Brain microvascular endothelial cell (primary cell): ENCODE measurements at regions not wholly inside any gene's neighbourhood (a gene's known extent, or its start where the extent isn't known, plus 50 kb on each side); places are given as distances from the start of the nearest gene placed in this dataset.
"Not testable (repeated sequence)": the region's sequence is repeated elsewhere in the genome, so short reads cannot be mapped to it uniquely, and the experiment has no call there.

Experiments
- DNase-seq: peaks from one replicate; pipeline ENCODE4 v3.0.0-alpha.2; 2020
- H3K27ac ChIP-seq: fragments of 250-450 bp; sonication (Bioruptor Pico); 2 replicates; pipeline ENCODE4 v1.5.1; 2020; ENCODE audit warnings: mild to moderate bottlenecking, moderate library complexity
- H3K27me3 ChIP-seq: fragments of 250-450 bp; sonication (Bioruptor Pico); replicated peaks from 2 replicates; pipeline ENCODE4 v1.5.1; 2020; ENCODE audit warnings: mild to moderate bottlenecking
- H3K36me3 ChIP-seq: fragments of 250-450 bp; sonication (Bioruptor Pico); replicated peaks from 2 replicates; pipeline ENCODE4 v1.5.1; 2020; ENCODE audit warnings: mild to moderate bottlenecking
- H3K4me3 ChIP-seq: 2 replicates; pipeline ENCODE4 v1.5.1; 2011; ENCODE audit warnings: low read depth, mild to moderate bottlenecking, control low read depth, low read length, moderate library complexity
- in situ Hi-C: cut with HindIII; loops from 2 replicates; pipeline ENCODE4 v1.10.0; 2017; ENCODE audit warnings: low sequenced_read_pairs, low pct_ligation_motif_present
- TF ChIP-seq, protein P1 (sequence below): IDR thresholded peaks from 2 replicates; pipeline ENCODE4 v1.5.1; 2011; ENCODE audit warnings: low read depth, mild to moderate bottlenecking, moderate library complexity, low read length, control low read depth, inconsistent platforms; ENCODE audit errors: missing control alignments

DNA sequence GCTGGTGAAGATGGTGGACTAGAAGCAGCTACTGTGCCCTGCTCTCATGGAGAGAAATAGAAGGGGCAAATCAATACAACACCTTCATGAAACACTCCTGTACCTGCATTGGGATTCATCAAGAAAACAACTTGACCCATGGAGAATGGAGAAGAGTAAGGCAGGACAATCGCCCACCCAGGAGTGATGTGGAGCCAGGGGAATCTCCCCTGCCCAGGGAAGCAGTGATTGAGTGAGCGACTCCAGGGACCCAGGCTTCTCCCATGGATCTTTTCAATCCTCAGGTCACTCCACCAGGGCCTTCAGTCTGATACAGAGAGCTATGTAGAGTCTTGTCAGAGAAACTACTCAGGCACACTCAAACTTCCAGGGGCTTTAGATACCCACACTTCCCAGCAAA, 161.9 kb upstream of the DYRK2 start:
- in situ Hi-C loops: no loop called here
- Histone ChIP-seq H3K27ac (no peak overlapping the region), H3K4me3 (no peak overlapping the region), H3K27me3 (no peaks in the 10 kb centered on the region), H3K36me3 (no peaks in the 10 kb centered on the region)
- TF ChIP-seq, protein P1, sequence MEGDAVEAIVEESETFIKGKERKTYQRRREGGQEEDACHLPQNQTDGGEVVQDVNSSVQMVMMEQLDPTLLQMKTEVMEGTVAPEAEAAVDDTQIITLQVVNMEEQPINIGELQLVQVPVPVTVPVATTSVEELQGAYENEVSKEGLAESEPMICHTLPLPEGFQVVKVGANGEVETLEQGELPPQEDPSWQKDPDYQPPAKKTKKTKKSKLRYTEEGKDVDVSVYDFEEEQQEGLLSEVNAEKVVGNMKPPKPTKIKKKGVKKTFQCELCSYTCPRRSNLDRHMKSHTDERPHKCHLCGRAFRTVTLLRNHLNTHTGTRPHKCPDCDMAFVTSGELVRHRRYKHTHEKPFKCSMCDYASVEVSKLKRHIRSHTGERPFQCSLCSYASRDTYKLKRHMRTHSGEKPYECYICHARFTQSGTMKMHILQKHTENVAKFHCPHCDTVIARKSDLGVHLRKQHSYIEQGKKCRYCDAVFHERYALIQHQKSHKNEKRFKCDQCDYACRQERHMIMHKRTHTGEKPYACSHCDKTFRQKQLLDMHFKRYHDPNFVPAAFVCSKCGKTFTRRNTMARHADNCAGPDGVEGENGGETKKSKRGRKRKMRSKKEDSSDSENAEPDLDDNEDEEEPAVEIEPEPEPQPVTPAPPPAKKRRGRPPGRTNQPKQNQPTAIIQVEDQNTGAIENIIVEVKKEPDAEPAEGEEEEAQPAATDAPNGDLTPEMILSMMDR: no peak
- DNase-seq: no peak

DNA sequence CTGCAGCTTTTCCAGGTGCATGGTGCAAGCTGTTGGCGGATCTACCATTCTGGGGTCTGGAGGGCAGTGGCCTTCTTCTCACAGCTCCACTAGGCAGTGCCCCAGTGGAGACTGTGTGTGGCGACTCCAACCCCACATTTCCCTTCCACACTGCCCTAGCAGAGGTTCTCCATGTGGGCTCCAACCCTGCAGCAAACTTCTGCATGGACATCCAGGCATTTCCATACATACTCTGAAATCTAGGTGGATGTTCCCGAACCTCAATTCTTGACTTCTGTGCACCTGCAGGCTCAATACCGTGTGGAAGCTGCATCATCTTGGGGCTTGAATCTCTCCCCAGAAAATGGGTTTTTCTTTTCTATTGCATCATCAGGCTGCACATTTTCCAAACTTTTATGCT, 160.2 kb upstream of the DYRK2 start:
- in situ Hi-C loops, H3K4me3 ChIP-seq, H3K36me3 ChIP-seq, H3K27me3 ChIP-seq, H3K27ac ChIP-seq, DNase-seq: not testable (repeated sequence)

GRCh38 chr12:67489007-67489406, 159.5 kb upstream of the DYRK2 start:
- no peak for DNase-seq
- TF ChIP-seq, protein P1: no peak
- H3K36me3 ChIP-seq: no peaks in the 10 kb centered on the region
- H3K27me3 ChIP-seq: no peaks in the 10 kb centered on the region
- H3K4me3 ChIP-seq: no peak overlapping the region
- in situ Hi-C loops: no loop called here
- H3K27ac ChIP-seq: no peak overlapping the region

- H3K27ac ChIP-seq: no peak overlapping the region
- H3K27me3 ChIP-seq: no peaks in the 10 kb centered on the region
- H3K36me3 ChIP-seq: no peaks in the 10 kb centered on the region
- DNase-seq: no peak
- no peak overlapping the region for H3K4me3 ChIP-seq
- in situ Hi-C loops: no loop called here
- TF ChIP-seq, protein P1: no peak
These were observed 152.0 kb upstream of the DYRK2 start for GRCh38 chr12:67496581-67496980.

- Histone ChIP-seq H3K27ac (no peak overlapping the region), H3K27me3 (no peaks in the 10 kb centered on the region), H3K36me3 (no peaks in the 10 kb centered on the region), H3K4me3 (no peak overlapping the region)
- in situ Hi-C loops: no loop called here
- DNase-seq: no peak
- TF ChIP-seq, protein P1: no peak
These were observed 149.6 kb upstream of the DYRK2 start for GRCh38 chr12:67498991-67499390.

DNA sequence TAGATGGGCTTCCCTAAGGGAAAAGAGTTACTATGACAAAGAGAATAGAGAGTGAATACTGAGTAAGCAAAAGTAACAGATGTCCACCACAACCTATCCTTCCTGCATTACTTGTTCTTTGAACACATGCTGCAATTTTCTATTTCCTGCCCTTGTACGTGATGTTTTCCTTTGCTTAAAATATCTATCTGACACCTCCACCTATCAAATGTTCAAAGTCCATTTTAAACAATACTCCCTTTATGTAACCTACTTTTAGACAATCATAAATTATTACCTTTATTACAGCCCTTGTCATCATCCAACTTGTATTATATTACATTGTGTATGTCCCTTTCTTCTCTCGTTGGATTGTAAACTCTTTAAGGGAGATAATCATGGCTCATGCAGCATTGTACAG, 147.2 kb upstream of the DYRK2 start:
- no peak for DNase-seq
- H3K36me3 ChIP-seq: no peaks in the 10 kb centered on the region
- in situ Hi-C loops: no loop called here
- TF ChIP-seq, protein P1: no peak
- no peaks in the 10 kb centered on the region for H3K27me3 ChIP-seq
- no peak overlapping the region for H3K27ac ChIP-seq
- no peak overlapping the region for H3K4me3 ChIP-seq

DNA sequence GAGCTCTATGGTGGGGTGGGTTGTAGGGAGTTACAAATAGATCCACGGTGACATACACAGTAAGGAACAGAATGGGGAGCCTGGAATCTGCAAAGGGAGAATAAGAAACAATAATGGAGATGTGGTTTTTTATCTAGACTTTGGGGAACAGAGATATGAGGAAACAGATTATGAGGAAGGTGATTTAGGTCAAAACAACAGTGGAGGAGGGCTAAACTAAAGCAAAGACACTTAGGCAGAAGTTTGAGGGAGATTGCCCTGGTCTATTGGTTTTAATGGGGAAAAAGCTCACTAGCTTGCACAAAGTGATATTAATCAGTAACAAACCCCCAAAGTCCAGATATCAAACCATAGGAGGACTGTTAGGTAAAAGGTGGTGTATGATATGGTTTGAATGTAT, 144.5 kb upstream of the DYRK2 start:
- no peak for DNase-seq
- TF ChIP-seq, protein P1: no peak
- Histone ChIP-seq H3K27me3 (no peaks in the 10 kb centered on the region), H3K27ac (no peak overlapping the region), H3K36me3 (no peaks in the 10 kb centered on the region), H3K4me3 (no peak overlapping the region)
- in situ Hi-C loops: no loop called here
